T-helper 1 cell treated with Interleukin-12 subunit alpha and Interleukin-12 subunit beta and Interleukin-4 antibody, amounts not matched to agents 30 ng/mL and 1 ng/mL, for 36 hours (primary cell): ENCODE measurements at regions not wholly inside any gene's neighbourhood (a gene's known extent, or its start where the extent isn't known, plus 50 kb on each side); places are given as distances from the start of the nearest gene placed in this dataset.

ENCODE experiments used
- intact Hi-C: fragments of 100-400 bp; cut with micrococcal nuclease; formaldehyde crosslinking; loops from one replicate; pipeline ENCODE4 v1.15.1; 2024

- intact Hi-C loops: no loop called here
Observed at GRCh38 chr16:72234387-72234786, 62.4 kb upstream of the PMFBP1 start.

GRCh38 chr16:72228014-72228413, 56.1 kb upstream of the PMFBP1 start:
- intact Hi-C loops: no loop called here

- intact Hi-C loops: no loop called here
Observed at GRCh38 chr16:72226136-72226535, 54.2 kb upstream of the PMFBP1 start.

- intact Hi-C loops: no loop called here
Observed at GRCh38 chr16:72224260-72224768, 52.4 kb upstream of the PMFBP1 start.

- intact Hi-C loops: no loop called here
Observed at GRCh38 chr16:72222503-72222902, 50.5 kb upstream of the PMFBP1 start.
